ENCODE measurements at regions not wholly inside any gene's neighbourhood (a gene's known extent, or its start where the extent isn't known, plus 50 kb on each side); places are given as distances from the start of the nearest gene placed in this dataset.

DNA sequence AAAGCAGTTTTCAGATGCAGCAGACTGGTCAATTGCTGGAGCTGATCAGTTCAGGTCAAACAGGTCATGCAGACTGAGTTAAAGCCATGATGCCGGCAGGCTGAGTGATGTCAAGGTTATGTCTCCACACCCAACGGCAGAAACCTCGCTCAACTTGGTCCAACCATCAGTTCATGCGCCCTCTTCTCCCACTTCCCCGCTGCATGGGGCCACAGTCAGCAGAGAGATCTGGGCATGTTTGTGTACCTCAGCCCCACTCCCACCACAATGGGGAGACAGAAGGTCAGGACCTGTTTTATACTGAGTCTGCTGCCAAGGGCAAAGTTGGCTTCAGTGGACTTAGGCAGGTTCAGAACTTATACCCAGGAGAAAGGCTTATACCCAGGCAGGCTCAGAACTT lies 118.7 kb downstream of the TRIM29 start:
- Histone ChIP-seq H3K27me3 (ENCODE audit: control insufficient read depth in 2 of 2, insufficient read depth in 2 of 2, low read length in 2 of 2) (peaks cover 2 to 22% of the 10 kb centered on the region in 2 experiments; a peak in 4 of 5 replicates), H3K4me3 (no peak overlapping the region), H2AFZ (ENCODE audit: low read depth, low read length) (no peak overlapping the region), H3K27ac (ENCODE audit: extremely low read depth, low read depth, low read length) (no peak overlapping the region), H3K9me1 (ENCODE audit: control insufficient read depth, insufficient read depth, low read length) (no peaks in the 10 kb centered on the region), H4K20me1 (replicated peaks; ENCODE audit: control insufficient read depth, insufficient read depth, low read length) (no peaks in the 10 kb centered on the region), H3K36me3 (ENCODE audit: control insufficient read depth, insufficient read depth, low read length) (no peaks in the 10 kb centered on the region), H3K9ac (ENCODE audit: insufficient read depth in 1 of 2, low read depth in 2 of 2, low read length in 2 of 2) (no peak overlapping the region), H3K79me2 (ENCODE audit: control insufficient read depth, insufficient read depth, low read length) (no peaks in the 10 kb centered on the region), H3K4me2 (ENCODE audit: insufficient read depth, low read length) (no peak overlapping the region), H3K4me1 (replicated peaks in 1 of 2; ENCODE audit: control insufficient read depth in 2 of 2, insufficient read depth in 2 of 2, low read length in 2 of 2) (no peaks in the 10 kb centered on the region), H3K9me3 (replicated peaks; ENCODE audit: control insufficient read depth, insufficient read depth, low read depth, low read length) (no peaks in the 10 kb centered on the region)
- intact Hi-C loops (cut with micrococcal nuclease) (no loop called here), in situ Hi-C loops (cut with MboI) (no loop called here)
- POLR2A ChIA-PET, result no interaction called here
- DNase-seq (ENCODE audit: extremely low read depth in 1 of 4, low spot score in 3 of 4) (no peak), FAIRE-seq (no peak), ATAC-seq (no peak)
- TF ChIP-seq NELFE (IDR thresholded peaks at IDR 0.05; ENCODE audit: insufficient read depth, insufficient read length), result no peak
- no peak for TF ChIP-seq PRMT5 (CRISPR knock-in tag; IDR thresholded peaks at IDR 0.05)
- TF ChIP-seq PTBP1 (IDR thresholded peaks at IDR 0.05; ENCODE audit: low read depth, low read length), result no peak
- TF ChIP-seq, protein P1, sequence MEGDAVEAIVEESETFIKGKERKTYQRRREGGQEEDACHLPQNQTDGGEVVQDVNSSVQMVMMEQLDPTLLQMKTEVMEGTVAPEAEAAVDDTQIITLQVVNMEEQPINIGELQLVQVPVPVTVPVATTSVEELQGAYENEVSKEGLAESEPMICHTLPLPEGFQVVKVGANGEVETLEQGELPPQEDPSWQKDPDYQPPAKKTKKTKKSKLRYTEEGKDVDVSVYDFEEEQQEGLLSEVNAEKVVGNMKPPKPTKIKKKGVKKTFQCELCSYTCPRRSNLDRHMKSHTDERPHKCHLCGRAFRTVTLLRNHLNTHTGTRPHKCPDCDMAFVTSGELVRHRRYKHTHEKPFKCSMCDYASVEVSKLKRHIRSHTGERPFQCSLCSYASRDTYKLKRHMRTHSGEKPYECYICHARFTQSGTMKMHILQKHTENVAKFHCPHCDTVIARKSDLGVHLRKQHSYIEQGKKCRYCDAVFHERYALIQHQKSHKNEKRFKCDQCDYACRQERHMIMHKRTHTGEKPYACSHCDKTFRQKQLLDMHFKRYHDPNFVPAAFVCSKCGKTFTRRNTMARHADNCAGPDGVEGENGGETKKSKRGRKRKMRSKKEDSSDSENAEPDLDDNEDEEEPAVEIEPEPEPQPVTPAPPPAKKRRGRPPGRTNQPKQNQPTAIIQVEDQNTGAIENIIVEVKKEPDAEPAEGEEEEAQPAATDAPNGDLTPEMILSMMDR (IDR thresholded peaks at IDR 0.05 in 2 of 3, conservative IDR thresholded peaks at IDR 0.05 in 1 of 3; ENCODE audit: insufficient read depth in 2 of 3, low read depth in 1 of 3, low read length in 3 of 3), result no peak
- no peak for TF ChIP-seq ESRRA (IDR thresholded peaks at IDR 0.05; ENCODE audit: borderline replicate concordance, low read depth)
- no peak for TF ChIP-seq MYNN (IDR thresholded peaks at IDR 0.05)
- no peak for TF ChIP-seq MYNN (CRISPR knock-in tag; IDR thresholded peaks at IDR 0.05)
- TF ChIP-seq, protein P2, sequence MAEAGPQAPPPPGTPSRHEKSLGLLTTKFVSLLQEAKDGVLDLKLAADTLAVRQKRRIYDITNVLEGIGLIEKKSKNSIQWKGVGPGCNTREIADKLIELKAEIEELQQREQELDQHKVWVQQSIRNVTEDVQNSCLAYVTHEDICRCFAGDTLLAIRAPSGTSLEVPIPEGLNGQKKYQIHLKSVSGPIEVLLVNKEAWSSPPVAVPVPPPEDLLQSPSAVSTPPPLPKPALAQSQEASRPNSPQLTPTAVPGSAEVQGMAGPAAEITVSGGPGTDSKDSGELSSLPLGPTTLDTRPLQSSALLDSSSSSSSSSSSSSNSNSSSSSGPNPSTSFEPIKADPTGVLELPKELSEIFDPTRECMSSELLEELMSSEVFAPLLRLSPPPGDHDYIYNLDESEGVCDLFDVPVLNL (CRISPR knock-in tag; IDR thresholded peaks at IDR 0.05; ENCODE audit: low read depth), result no peak
- no peak for TF ChIP-seq CHCHD3 (CRISPR knock-in tag; IDR thresholded peaks at IDR 0.05)
- no peak for TF ChIP-seq SRSF7 (optimal IDR thresholded peaks at IDR 0.05; ENCODE audit: low read depth, low read length)
- no peak for TF ChIP-seq ZFP1 (CRISPR knock-in tag; IDR thresholded peaks at IDR 0.05)
- TF ChIP-seq TAF1 (IDR thresholded peaks at IDR 0.05; ENCODE audit: control insufficient read depth, extremely low read depth, insufficient read depth, low read length, severe bottlenecking), result no peak
- TF ChIP-seq ESRRB (CRISPR knock-in tag; IDR thresholded peaks at IDR 0.05; ENCODE audit: borderline replicate concordance), result no peak
- TF ChIP-seq, protein P3, sequence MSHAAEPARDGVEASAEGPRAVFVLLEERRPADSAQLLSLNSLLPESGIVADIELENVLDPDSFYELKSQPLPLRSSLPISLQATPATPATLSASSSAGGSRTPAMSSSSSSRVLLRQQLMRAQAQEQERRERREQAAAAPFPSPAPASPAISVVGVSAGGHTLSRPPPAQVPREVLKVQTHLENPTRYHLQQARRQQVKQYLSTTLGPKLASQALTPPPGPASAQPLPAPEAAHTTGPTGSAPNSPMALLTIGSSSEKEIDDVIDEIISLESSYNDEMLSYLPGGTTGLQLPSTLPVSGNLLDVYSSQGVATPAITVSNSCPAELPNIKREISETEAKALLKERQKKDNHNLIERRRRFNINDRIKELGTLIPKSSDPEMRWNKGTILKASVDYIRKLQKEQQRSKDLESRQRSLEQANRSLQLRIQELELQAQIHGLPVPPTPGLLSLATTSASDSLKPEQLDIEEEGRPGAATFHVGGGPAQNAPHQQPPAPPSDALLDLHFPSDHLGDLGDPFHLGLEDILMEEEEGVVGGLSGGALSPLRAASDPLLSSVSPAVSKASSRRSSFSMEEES (CRISPR knock-in tag; IDR thresholded peaks at IDR 0.05), result no peak
- no peak for TF ChIP-seq ETS2 (tag; IDR thresholded peaks at IDR 0.05; ENCODE audit: borderline replicate concordance, poor library complexity, severe bottlenecking)
- TF ChIP-seq RB1 (IDR thresholded peaks at IDR 0.05; ENCODE audit: low read depth), result no peak
- no TSS peak for BruUV-seq (replicated peaks)
- CTCF ChIA-PET (ENCODE audit: low intra/inter-chr PET ratio), result no interaction called here
- WGBS (ENCODE audit: insufficient coverage, low coverage, missing lambda C conversion rate), result 3% methylated on average over 5 of the region's 5 CpGs

All from K562 (cell line).